Right lung (tissue), 2 donors: ENCODE measurements at regions not wholly inside any gene's neighbourhood (a gene's known extent, or its start where the extent isn't known, plus 50 kb on each side); places are given as distances from the start of the nearest gene placed in this dataset.
A peak's percentile ranks its signal among the peaks of the same experiment; 100 is the strongest.

Experiments used
- DNase-seq, 2 donors: peaks; one replicate each; pipeline ENCODE4 v3.0.0-alpha.2; 2013

GRCh38 chr5:35478856-35479682 is 138.6 kb upstream of the SPEF2 start:
- no peak for DNase-seq

DNA sequence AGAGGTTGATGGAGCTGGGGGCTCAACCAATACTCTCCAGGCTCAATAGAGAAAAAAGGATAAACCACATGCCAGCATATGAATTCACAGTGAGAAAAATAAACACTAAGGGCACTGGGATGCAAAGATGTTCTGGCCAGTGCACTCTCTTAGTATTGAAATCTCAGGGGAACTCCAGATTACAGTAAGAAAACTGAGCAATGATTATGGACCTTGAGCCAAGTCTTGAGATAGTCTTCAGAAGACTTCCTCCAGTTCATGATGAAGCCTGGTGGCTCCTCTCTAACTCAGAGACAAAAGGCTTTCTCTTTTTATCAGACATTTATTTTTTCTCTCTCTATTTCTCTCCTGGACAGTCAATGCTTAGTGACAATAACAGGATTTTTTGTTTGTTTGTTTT is 139.8 kb upstream of the SPEF2 start:
- DNase-seq: no peak

- no peak for DNase-seq
Measured at GRCh38 chr5:35477321-35477720, 140.3 kb upstream of the SPEF2 start.

DNA sequence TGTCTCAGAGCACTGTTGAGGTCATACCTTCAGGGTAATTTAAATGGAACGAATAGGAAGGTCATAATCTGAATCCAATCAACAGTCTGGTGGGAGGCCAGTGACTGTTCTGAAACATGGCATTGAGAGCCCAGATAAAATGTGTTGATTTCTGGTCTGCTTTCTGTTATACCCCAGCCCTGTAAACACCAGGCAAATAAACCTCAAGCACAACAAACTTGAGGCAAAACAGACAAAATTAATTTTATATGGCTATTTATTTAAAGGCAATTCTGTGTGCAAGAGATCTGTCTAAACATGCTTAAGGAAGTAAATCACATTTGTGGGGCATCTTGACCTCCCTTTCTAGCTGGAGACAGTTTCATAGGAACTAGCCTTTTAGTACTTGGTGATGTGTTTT is 140.9 kb upstream of the SPEF2 start:
- no peak for DNase-seq

GRCh38 chr5:35476036-35476435 is 141.6 kb upstream of the SPEF2 start:
- no peak for DNase-seq

DNA sequence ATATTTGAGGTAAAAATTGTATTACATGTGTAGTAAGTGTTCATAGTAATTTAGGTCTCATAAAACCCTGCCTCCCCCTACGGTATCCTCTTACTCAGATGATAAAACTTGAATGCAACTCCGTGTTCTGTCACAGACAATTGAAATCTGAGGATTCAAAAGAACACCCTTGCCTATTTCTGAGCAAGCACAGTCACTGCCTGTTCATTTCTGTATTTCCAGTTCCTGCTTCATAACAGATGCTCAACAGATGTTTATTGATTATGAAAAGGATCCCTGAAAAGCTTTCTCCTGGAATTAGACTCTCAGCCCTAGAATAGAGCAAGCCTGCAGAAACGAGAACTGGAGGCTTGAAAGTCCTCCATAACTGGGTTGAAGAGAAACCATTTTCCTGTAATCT is 144.1 kb upstream of the SPEF2 start:
- no peak for DNase-seq

DNA sequence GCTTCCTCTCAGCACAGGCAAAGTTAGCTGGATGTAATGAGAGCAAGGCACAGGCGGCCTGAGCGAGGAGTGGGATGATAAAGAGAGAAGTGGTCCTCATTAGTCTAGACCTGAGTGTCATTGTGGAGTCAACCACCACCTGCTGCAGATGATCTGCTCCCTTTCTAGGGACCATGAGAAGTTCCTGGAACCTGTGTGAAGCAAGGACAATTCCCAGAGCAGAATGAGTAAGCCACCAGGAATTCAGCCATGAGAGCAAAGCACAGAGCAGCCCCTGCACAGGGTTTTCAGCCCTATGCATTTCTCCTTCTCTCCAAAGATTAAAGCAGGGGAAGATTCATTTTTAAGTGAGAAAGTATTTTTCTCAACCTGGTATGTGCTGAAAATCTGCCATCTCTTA is 146.8 kb upstream of the SPEF2 start:
- DNase-seq: no peak

- no peak for DNase-seq
Measured at GRCh38 chr5:35468811-35469210, 148.9 kb upstream of the SPEF2 start.

DNA sequence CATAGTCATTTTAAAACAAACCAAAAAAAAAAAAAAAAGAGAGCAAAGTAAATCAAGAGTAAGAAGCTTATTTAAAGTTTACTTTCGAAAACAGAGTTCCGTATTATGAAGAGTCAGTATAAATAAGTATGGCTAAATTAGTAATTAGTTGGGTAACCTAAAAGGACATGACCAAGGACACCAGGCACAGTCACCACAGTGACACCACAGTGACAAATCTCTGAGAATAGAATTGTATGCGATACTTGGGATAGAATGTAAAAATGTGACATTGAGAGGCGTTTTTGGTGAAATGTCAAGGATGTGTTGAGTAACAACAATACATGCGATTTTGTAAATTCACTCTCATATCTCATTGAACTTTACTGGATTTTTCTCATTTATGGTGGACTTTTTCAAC is 150.9 kb upstream of the SPEF2 start:
- no peak for DNase-seq

GRCh38 chr5:35464757-35465156 is 152.9 kb upstream of the SPEF2 start:
- no peak for DNase-seq

GRCh38 chr5:35461530-35461929 is 156.1 kb upstream of the SPEF2 start:
- no peak for DNase-seq

DNA sequence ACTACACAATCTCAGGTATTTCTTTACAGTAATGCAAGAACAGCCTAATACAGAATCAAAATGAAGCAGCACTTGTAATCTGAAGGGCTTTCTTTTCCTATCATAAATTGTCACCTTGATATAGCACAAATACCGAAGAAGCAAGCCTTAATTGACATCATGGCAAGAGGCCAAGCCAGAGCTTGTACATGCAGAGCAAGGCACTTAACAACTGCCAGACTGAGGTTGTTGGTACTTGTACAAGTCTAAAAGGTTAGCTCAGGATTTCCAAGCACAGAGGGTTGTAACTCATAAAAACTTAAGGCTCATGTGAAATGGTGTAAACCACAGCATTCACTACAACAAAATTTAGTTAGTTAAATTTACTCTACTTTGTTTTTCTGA is 158.8 kb upstream of the SPEF2 start:
- DNase-seq: peak in 1 of 2 donors; percentile 41

- no peak for DNase-seq
Measured at GRCh38 chr5:35457912-35458823, 159.5 kb upstream of the SPEF2 start.

- no peak for DNase-seq
Measured at GRCh38 chr5:35456506-35456905, 161.2 kb upstream of the SPEF2 start.

DNA sequence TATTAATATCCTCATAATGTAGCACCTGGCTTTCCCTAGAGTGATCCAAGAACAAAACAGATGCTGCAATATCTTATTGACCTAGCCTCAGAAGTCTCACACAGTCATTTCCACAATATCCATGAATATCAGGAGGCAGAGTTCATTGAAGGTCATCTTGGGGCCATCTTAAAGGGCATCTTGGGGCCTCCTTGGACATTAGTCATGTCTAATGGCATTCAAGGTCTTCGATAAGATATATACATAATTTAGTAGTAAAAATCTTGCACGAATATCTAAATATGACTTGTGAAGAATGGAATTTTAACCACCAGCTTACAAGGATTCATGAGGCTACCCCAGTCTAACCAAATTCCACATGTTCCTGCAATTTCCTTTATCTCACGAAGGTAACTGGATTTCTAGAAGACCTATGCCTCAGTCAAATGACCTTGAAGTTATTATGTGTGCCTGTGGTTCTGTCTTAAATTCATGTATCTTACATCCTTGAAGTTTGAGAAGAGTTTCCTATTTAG is 163.6 kb upstream of the SPEF2 start:
- DNase-seq: no peak

- no peak for DNase-seq
Measured at GRCh38 chr5:35443803-35444595, 173.7 kb upstream of the SPEF2 start.

GRCh38 chr5:35442885-35443639 is 174.6 kb upstream of the SPEF2 start:
- no peak for DNase-seq

GRCh38 chr5:35440409-35440808 is 177.3 kb upstream of the SPEF2 start:
- no peak for DNase-seq

GRCh38 chr5:35438786-35439185 is 178.9 kb upstream of the SPEF2 start:
- no peak for DNase-seq

- no peak for DNase-seq
Measured at GRCh38 chr5:35438288-35438687, 179.4 kb upstream of the SPEF2 start.

DNA sequence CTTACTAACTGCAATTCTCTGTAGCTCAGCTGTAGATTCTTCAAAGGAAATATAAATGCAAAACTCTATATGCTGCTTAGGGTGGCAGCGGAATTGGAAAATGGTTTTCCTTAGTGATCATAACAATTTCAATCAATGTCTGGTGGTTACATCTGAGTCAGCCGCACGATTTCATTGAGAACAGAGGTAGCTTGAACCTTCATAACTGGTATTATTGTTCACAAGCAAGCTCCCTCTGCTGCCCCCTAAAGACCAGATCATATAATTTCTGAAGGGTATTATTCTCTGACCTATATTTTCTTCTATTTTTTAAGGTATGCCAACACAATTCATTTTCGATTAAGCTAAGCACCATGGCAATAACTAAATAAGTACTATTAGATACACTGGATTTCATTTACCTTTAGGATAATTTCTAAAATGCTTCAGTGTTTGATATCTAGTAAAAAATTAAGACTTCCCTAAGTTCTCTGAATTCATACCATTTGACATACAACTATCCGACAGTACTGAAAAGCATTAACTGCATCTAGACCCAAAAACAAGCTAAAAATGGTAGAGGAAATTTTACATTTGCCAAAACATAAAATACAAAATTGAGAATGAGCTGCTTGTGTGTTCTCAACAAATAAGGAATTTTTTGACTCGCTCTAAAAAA is 181.1 kb upstream of the SPEF2 start:
- peak in 1 of 2 donors; percentile 16 for DNase-seq
